Neural cell (in vitro differentiated cells): ENCODE measurements at regions not wholly inside any gene's neighbourhood (a gene's known extent, or its start where the extent isn't known, plus 50 kb on each side); places are given as distances from the start of the nearest gene placed in this dataset.

Experiments
- H2AFZ ChIP-seq: fragments of 200-600, 300-800 bp; sonication (generic), shearing (Covaris generic); 2 replicates; pipeline ENCODE4 v1.6.0; 2014; ENCODE audit warnings: low read depth, mild to moderate bottlenecking, antibody characterized with exemption, low read length, moderate library complexity
- H3F3A ChIP-seq: fragments of 200-600 bp; shearing (Covaris generic); 2 replicates; pipeline ENCODE4 v1.6.1; 2016; ENCODE audit warnings: mild to moderate bottlenecking, moderate library complexity, mixed read lengths, antibody characterized with exemption, low read length; ENCODE audit not compliant: insufficient read depth, poor library complexity, severe bottlenecking
- H3K27ac ChIP-seq: fragments of 200-600, 300-800 bp; sonication (generic), shearing (Covaris generic); 2 replicates; pipeline ENCODE4 v1.5.1; 2014; ENCODE audit warnings: mild to moderate bottlenecking, low read length, moderate library complexity
- H3K27me3 ChIP-seq: fragments of 300-800, 200-600 bp; sonication (generic), shearing (Covaris generic); 2 replicates; pipeline ENCODE4 v1.6.0; 2014; ENCODE audit warnings: mild to moderate bottlenecking, low read depth, low read length, moderate library complexity; ENCODE audit not compliant: insufficient read depth
- H3K36me3 ChIP-seq: fragments of 300-800, 200-600 bp; sonication (generic), shearing (Covaris generic); 2 replicates; pipeline ENCODE4 v1.5.1; 2014; ENCODE audit warnings: mild to moderate bottlenecking, antibody characterized with exemption, low read length, moderate library complexity; ENCODE audit not compliant: insufficient read depth
- H3K4me2 ChIP-seq: fragments of 300-800, 200-600 bp; sonication (generic), shearing (Covaris generic); 2 replicates; pipeline ENCODE4 v1.6.0; 2014; ENCODE audit warnings: mild to moderate bottlenecking, low read length
- H3K4me3 ChIP-seq: fragments of 300-800, 200-600 bp; sonication (generic), shearing (Covaris generic); 2 replicates; pipeline ENCODE4 v1.5.1; 2014; ENCODE audit warnings: mild to moderate bottlenecking, low read length, moderate library complexity
- H3K79me2 ChIP-seq: fragments of 200-600 bp; shearing (Covaris generic); replicated peaks from 2 replicates; pipeline ENCODE4 v1.6.0; 2014; ENCODE audit warnings: mild to moderate bottlenecking, low read length, moderate library complexity; ENCODE audit not compliant: insufficient read depth
- H3K9ac ChIP-seq: fragments of 300-800, 200-600 bp; sonication (generic), shearing (Covaris generic); 2 replicates; pipeline ENCODE4 v1.6.1; 2016; ENCODE audit warnings: mild to moderate bottlenecking, low read length, mixed read lengths
- H3K9me2 ChIP-seq: fragments of 200-600 bp; shearing (Covaris generic); 2 replicates; pipeline ENCODE4 v1.6.1; 2016; ENCODE audit warnings: mild to moderate bottlenecking, low read length, mixed read lengths; ENCODE audit not compliant: insufficient read depth
- H3K9me3 ChIP-seq: fragments of 200-600, 300-800 bp; sonication (generic), shearing (Covaris generic); 2 replicates; pipeline ENCODE4 v1.6.1; 2016; ENCODE audit warnings: mild to moderate bottlenecking, mixed run types, low read length, moderate library complexity, mixed read lengths
- H4K20me1 ChIP-seq: fragments of 200-600 bp; shearing (Covaris generic); 2 replicates; pipeline ENCODE4 v1.6.1; 2016; ENCODE audit warnings: mild to moderate bottlenecking, mixed run types; ENCODE audit not compliant: insufficient read depth
- EP300 ChIP-seq: fragments of 450-650 bp; conservative IDR thresholded peaks from 2 replicates; pipeline ENCODE4 v1.6.1; 2014; ENCODE audit warnings: antibody characterized with exemption, mild to moderate bottlenecking, moderate library complexity; ENCODE audit not compliant: poor library complexity, severe bottlenecking
- EZH2 ChIP-seq: fragments of 200-600, 300-800 bp; shearing (Covaris generic), sonication (generic); IDR thresholded peaks from 2 replicates; pipeline ENCODE4 v1.6.1; 2014; ENCODE audit warnings: antibody characterized with exemption, low read length, borderline replicate concordance, mild to moderate bottlenecking; ENCODE audit not compliant: insufficient read depth, poor library complexity, severe bottlenecking
- MXI1 ChIP-seq: fragments of 450-650 bp; conservative IDR thresholded peaks from 2 replicates; pipeline ENCODE4 v1.6.1; 2014; ENCODE audit warnings: antibody characterized with exemption, mild to moderate bottlenecking; ENCODE audit not compliant: poor library complexity, severe bottlenecking
- POLR2AphosphoS5 ChIP-seq: IDR thresholded peaks from 2 replicates; pipeline ENCODE4 v1.6.1; 2012
- RAD21 ChIP-seq: fragments of 450-650 bp; conservative IDR thresholded peaks from 2 replicates; pipeline ENCODE4 v1.6.1; 2014; ENCODE audit warnings: antibody characterized with exemption, mild to moderate bottlenecking, moderate library complexity
- SMC3 ChIP-seq: fragments of 450-650 bp; conservative IDR thresholded peaks from 2 replicates; pipeline ENCODE4 v1.6.1; 2014; ENCODE audit warnings: antibody characterized with exemption, mild to moderate bottlenecking, moderate library complexity; ENCODE audit not compliant: poor library complexity
- TAF1 ChIP-seq: IDR thresholded peaks from 2 replicates; pipeline ENCODE4 v1.6.1; 2012; ENCODE audit warnings: low read depth
- TF ChIP-seq, protein P1 (sequence below): fragments of 450-650 bp; IDR thresholded peaks from 2 replicates; pipeline ENCODE4 v1.5.1; 2014; ENCODE audit warnings: antibody characterized with exemption, mild to moderate bottlenecking, moderate library complexity; ENCODE audit not compliant: poor library complexity, severe bottlenecking
- TF ChIP-seq, protein P2 (sequence below): IDR thresholded peaks from 2 replicates; pipeline ENCODE4 v1.6.1; 2012; ENCODE audit warnings: borderline replicate concordance

DNA sequence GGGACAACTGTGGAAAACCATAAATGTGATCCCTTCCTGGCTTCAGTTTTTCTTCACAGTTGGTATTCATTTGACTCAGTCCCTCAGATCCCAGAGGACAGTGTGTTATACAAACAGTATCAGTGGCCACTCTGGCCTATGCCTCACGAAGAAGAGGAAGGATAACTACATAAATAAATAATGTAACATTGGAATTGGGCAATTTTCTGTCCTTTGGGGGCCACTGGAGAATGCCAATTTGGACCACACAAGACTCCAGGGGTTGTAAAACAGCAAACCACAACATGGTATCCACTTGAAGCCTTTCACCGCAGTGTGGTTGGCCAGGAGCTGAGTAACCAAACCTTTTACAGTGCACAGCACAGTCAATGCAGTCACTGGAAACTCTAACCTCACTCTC, 1077.0 kb downstream of the ROBO2 start:
- Histone ChIP-seq H3K79me2 (no peaks in the 10 kb centered on the region), H3K36me3 (no peaks in the 10 kb centered on the region), H3K27ac (no peak overlapping the region), H3K4me2 (no peak overlapping the region), H4K20me1 (no peaks in the 10 kb centered on the region), H2AFZ (no peak overlapping the region), H3K27me3 (no peaks in the 10 kb centered on the region), H3K4me3 (no peak overlapping the region), H3F3A (no peaks in the 10 kb centered on the region), H3K9ac (no peak overlapping the region), H3K9me3 (no peaks in the 10 kb centered on the region), H3K9me2 (no peaks in the 10 kb centered on the region)
- no peak for TF ChIP-seq MXI1
- TF ChIP-seq, protein P1, sequence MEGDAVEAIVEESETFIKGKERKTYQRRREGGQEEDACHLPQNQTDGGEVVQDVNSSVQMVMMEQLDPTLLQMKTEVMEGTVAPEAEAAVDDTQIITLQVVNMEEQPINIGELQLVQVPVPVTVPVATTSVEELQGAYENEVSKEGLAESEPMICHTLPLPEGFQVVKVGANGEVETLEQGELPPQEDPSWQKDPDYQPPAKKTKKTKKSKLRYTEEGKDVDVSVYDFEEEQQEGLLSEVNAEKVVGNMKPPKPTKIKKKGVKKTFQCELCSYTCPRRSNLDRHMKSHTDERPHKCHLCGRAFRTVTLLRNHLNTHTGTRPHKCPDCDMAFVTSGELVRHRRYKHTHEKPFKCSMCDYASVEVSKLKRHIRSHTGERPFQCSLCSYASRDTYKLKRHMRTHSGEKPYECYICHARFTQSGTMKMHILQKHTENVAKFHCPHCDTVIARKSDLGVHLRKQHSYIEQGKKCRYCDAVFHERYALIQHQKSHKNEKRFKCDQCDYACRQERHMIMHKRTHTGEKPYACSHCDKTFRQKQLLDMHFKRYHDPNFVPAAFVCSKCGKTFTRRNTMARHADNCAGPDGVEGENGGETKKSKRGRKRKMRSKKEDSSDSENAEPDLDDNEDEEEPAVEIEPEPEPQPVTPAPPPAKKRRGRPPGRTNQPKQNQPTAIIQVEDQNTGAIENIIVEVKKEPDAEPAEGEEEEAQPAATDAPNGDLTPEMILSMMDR = no peak
- no peak for TF ChIP-seq POLR2AphosphoS5
- TF ChIP-seq TAF1 = no peak
- no peak for TF ChIP-seq EZH2
- TF ChIP-seq, protein P2, sequence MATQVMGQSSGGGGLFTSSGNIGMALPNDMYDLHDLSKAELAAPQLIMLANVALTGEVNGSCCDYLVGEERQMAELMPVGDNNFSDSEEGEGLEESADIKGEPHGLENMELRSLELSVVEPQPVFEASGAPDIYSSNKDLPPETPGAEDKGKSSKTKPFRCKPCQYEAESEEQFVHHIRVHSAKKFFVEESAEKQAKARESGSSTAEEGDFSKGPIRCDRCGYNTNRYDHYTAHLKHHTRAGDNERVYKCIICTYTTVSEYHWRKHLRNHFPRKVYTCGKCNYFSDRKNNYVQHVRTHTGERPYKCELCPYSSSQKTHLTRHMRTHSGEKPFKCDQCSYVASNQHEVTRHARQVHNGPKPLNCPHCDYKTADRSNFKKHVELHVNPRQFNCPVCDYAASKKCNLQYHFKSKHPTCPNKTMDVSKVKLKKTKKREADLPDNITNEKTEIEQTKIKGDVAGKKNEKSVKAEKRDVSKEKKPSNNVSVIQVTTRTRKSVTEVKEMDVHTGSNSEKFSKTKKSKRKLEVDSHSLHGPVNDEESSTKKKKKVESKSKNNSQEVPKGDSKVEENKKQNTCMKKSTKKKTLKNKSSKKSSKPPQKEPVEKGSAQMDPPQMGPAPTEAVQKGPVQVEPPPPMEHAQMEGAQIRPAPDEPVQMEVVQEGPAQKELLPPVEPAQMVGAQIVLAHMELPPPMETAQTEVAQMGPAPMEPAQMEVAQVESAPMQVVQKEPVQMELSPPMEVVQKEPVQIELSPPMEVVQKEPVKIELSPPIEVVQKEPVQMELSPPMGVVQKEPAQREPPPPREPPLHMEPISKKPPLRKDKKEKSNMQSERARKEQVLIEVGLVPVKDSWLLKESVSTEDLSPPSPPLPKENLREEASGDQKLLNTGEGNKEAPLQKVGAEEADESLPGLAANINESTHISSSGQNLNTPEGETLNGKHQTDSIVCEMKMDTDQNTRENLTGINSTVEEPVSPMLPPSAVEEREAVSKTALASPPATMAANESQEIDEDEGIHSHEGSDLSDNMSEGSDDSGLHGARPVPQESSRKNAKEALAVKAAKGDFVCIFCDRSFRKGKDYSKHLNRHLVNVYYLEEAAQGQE = no peak
- TF ChIP-seq EP300 = no peak
- TF ChIP-seq RAD21 = no peak
- no peak for TF ChIP-seq SMC3

DNA sequence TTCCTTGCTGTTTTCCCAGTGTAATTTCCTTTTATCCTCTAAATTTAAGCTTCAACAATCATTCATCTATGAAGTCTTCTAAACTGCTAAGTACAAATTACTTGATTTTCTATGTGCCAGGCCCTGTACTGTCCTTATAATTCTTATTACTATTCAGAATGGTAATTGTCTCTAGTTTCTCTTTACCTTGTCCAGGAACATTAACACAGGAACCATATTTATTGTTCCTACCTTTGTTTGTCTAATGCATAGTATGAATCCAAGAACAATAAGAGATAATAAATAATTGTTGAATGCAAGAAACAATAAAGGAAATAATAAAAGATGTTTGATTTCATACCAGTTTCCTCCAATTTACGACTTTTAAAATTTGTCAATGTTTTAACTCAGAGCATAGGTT, 1083.2 kb downstream of the ROBO2 start:
- no peaks in the 10 kb centered on the region for H3F3A ChIP-seq
- H3K79me2 ChIP-seq = no peaks in the 10 kb centered on the region
- H3K27ac ChIP-seq = no peak overlapping the region
- no peak overlapping the region for H3K4me3 ChIP-seq
- no peak for TF ChIP-seq RAD21
- TF ChIP-seq EZH2 = no peak
- TF ChIP-seq, protein P1 = no peak
- no peaks in the 10 kb centered on the region for H3K9me2 ChIP-seq
- H3K9ac ChIP-seq = no peak overlapping the region
- no peaks in the 10 kb centered on the region for H3K27me3 ChIP-seq
- no peak overlapping the region for H3K4me2 ChIP-seq
- no peaks in the 10 kb centered on the region for H3K9me3 ChIP-seq
- H4K20me1 ChIP-seq = no peaks in the 10 kb centered on the region
- H2AFZ ChIP-seq = no peak overlapping the region
- H3K36me3 ChIP-seq = no peaks in the 10 kb centered on the region
